ENCODE measurements at regions not wholly inside any gene's neighbourhood (a gene's known extent, or its start where the extent isn't known, plus 50 kb on each side); places are given as distances from the start of the nearest gene placed in this dataset.

GRCh38 chr6:25041485-25042035 is 105.8 kb upstream of the RIPOR2 start:
- no peak for DNase-seq

GRCh38 chr6:25042036-25042521 is 106.3 kb upstream of the RIPOR2 start:
- DNase-seq: peak; percentile 66

- peak; percentile 64 for DNase-seq
Measured at GRCh38 chr6:25042536-25042935, 106.8 kb upstream of the RIPOR2 start.

GRCh38 chr6:25042984-25043725 is 107.4 kb upstream of the RIPOR2 start:
- no peak for DNase-seq

GRCh38 chr6:25043892-25044291 is 108.1 kb upstream of the RIPOR2 start:
- DNase-seq: no peak

GRCh38 chr6:25046942-25047341 is 111.2 kb upstream of the RIPOR2 start:
- no peak for DNase-seq

- DNase-seq: peak; percentile 73
Measured at GRCh38 chr6:25050356-25050755, 114.6 kb upstream of the RIPOR2 start.

- no peak for DNase-seq
Measured at GRCh38 chr6:25051083-25051482, 115.3 kb upstream of the RIPOR2 start.

- DNase-seq: no peak
Measured at GRCh38 chr6:25052181-25052580, 116.4 kb upstream of the RIPOR2 start.

GRCh38 chr6:25053875-25054371 is 118.2 kb upstream of the RIPOR2 start:
- DNase-seq: peak; percentile 60

GRCh38 chr6:25054469-25054868 is 118.7 kb upstream of the RIPOR2 start:
- no peak for DNase-seq

- peak; percentile 89 for DNase-seq
Measured at GRCh38 chr6:25056130-25056529, 120.4 kb upstream of the RIPOR2 start.

GRCh38 chr6:25057111-25057905 is 121.5 kb upstream of the RIPOR2 start:
- DNase-seq: no peak

GRCh38 chr6:25058441-25058840 is 122.7 kb upstream of the RIPOR2 start:
- DNase-seq: no peak

- DNase-seq: no peak
Measured at GRCh38 chr6:25058941-25059340, 123.2 kb upstream of the RIPOR2 start.

- DNase-seq: no peak
Measured at GRCh38 chr6:25060522-25060921, 124.8 kb upstream of the RIPOR2 start.

- DNase-seq: no peak
Measured at GRCh38 chr6:25061289-25061936, 125.7 kb upstream of the RIPOR2 start.

GRCh38 chr6:25062070-25062811 is 126.5 kb upstream of the RIPOR2 start:
- no peak for DNase-seq

- no peak for DNase-seq
Measured at GRCh38 chr6:25064006-25064405, 128.2 kb upstream of the RIPOR2 start.

- no peak for DNase-seq
Measured at GRCh38 chr6:25065666-25066065, 129.9 kb upstream of the RIPOR2 start.

GRCh38 chr6:25066593-25066992 is 130.8 kb upstream of the RIPOR2 start:
- DNase-seq: no peak

GRCh38 chr6:25068866-25069265 is 133.1 kb upstream of the RIPOR2 start:
- no peak for DNase-seq
